Fibroblast of mammary gland (primary cell): ENCODE measurements at regions not wholly inside any gene's neighbourhood (a gene's known extent, or its start where the extent isn't known, plus 50 kb on each side); places are given as distances from the start of the nearest gene placed in this dataset.
"Not testable (repeated sequence)": the region's sequence is repeated elsewhere in the genome, so short reads cannot be mapped to it uniquely, and the experiment has no call there.

Source experiments
- DNase-seq: peaks from one replicate; pipeline ENCODE4 v3.0.0-alpha.2; 2010; ENCODE audit warnings: low read depth
- H3K4me3 ChIP-seq: 2 replicates; pipeline ENCODE4 v1.5.1; 2011; ENCODE audit warnings: low read depth, mild to moderate bottlenecking, low read length, moderate library complexity; ENCODE audit not compliant: control insufficient read depth
- CTCF ChIP-seq: conservative IDR thresholded peaks from 2 replicates; pipeline ENCODE4 v1.5.1; 2011; ENCODE audit warnings: low read depth, low read length, inconsistent platforms; ENCODE audit not compliant: control insufficient read depth, insufficient read depth

DNA sequence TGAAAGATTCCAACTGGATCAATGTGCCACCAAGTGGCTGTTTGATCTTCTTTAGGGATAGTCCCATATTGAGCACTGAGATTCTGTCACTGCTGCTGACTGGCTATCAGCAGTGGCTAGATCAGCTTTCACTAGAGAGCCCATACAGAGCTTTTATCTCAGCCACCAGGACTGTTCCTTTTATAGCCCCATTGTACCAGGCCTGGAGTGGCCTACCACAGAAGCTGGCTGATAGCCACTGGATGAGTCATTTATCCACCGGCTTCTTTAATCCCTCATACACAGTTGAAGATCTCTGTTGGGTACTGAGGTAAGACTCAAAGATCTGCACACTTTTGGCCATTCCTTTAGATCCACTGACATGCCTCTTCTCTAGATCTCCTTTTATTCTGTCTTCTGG is 1101.1 kb downstream of the SORCS3 start:
- no peak for TF ChIP-seq CTCF
- no peak overlapping the region for H3K4me3 ChIP-seq
- DNase-seq, result no peak

GRCh38 chr10:105734479-105734878 is 1093.4 kb downstream of the SORCS3 start:
- no peak overlapping the region for H3K4me3 ChIP-seq
- DNase-seq, result no peak
- TF ChIP-seq CTCF, result no peak

DNA sequence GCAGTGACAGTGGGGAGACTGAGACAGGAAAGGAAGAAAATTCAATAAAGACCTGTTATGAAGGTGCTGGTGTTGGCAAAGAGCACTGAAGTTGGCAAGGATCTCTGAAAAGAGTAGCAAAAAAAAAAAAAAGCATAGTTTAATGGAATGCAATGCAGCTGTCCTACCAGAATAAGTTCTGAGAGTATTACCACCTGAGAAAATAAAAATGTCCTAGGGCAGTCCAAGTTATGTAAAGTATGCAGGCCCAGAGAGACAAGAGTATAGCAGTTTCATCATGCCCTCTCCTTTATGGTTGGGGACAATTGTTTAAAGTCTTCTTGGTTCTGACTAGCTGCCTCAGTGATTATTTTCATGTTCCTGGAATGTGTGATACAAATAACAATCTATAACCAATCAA is 1092.8 kb downstream of the SORCS3 start:
- TF ChIP-seq CTCF, result no peak
- no peak for DNase-seq
- H3K4me3 ChIP-seq, result no peak overlapping the region

DNA sequence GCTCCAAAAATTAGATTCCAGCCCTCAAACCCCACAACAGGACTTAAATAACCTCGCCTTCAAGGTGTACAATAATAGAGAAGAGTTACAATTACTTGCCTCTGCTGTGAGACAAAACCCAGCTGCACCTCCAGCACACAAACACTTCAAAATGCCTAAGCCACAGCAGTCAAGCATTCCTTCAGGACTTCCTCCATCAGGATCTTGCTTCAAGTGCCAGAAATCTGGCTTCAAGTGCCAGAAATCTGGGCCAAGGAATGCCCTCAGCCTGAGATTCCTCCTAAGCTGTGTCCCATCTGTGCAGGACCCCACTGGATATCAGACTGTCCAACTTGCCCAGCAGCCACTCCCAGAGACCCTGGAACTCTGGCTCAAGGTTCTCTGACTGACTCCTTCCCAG is 1088.3 kb downstream of the SORCS3 start:
- no peak overlapping the region for H3K4me3 ChIP-seq
- TF ChIP-seq CTCF, result no peak
- DNase-seq, result no peak

GRCh38 chr10:105727586-105727985 is 1086.5 kb downstream of the SORCS3 start:
- not testable (repeated sequence) for DNase-seq, H3K4me3 ChIP-seq

GRCh38 chr10:105727131-105727530 is 1086.0 kb downstream of the SORCS3 start:
- no peak for TF ChIP-seq CTCF
- H3K4me3 ChIP-seq, result no peak overlapping the region
- DNase-seq, result no peak

GRCh38 chr10:105726149-105726548 is 1085.1 kb downstream of the SORCS3 start:
- no peak for DNase-seq
- no peak overlapping the region for H3K4me3 ChIP-seq
- no peak for TF ChIP-seq CTCF

- TF ChIP-seq CTCF, result no peak
- H3K4me3 ChIP-seq, result no peak overlapping the region
- DNase-seq, result no peak
Observed at GRCh38 chr10:105725007-105725406, 1083.9 kb downstream of the SORCS3 start.
